ENCODE measurements at regions not wholly inside any gene's neighbourhood (a gene's known extent, or its start where the extent isn't known, plus 50 kb on each side); places are given as distances from the start of the nearest gene placed in this dataset.

DNA sequence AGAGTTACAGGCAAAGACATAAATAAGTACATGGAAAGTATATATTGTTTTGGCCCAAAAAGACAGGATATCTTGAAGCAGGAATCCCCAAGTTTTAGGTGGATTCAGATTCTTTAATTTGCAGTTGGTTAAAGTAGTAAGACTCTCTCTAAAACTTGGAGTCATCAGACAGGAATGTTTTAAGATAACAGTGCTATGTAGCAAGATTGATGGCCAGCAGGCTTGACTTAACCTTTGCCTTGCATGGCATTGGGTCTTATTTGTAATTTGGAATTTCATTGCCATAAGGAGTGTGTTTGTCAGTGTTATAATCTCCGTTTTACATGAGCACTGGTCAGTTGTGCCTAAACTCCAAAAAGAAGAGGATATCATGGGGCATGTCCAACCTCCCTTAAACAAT, 727.6 kb upstream of the CHRM3 start:
- Histone ChIP-seq H3K27me3 (no peaks in the 10 kb centered on the region), H3K36me3 (no peaks in the 10 kb centered on the region), H3K4me1 (no peaks in the 10 kb centered on the region), H3K27ac (no peak overlapping the region), H3K9me3 (no peaks in the 10 kb centered on the region), H3K4me3 (no peak overlapping the region)
- DNase-seq (ENCODE audit: low spot score), result no peak
- TF ChIP-seq, protein P1, sequence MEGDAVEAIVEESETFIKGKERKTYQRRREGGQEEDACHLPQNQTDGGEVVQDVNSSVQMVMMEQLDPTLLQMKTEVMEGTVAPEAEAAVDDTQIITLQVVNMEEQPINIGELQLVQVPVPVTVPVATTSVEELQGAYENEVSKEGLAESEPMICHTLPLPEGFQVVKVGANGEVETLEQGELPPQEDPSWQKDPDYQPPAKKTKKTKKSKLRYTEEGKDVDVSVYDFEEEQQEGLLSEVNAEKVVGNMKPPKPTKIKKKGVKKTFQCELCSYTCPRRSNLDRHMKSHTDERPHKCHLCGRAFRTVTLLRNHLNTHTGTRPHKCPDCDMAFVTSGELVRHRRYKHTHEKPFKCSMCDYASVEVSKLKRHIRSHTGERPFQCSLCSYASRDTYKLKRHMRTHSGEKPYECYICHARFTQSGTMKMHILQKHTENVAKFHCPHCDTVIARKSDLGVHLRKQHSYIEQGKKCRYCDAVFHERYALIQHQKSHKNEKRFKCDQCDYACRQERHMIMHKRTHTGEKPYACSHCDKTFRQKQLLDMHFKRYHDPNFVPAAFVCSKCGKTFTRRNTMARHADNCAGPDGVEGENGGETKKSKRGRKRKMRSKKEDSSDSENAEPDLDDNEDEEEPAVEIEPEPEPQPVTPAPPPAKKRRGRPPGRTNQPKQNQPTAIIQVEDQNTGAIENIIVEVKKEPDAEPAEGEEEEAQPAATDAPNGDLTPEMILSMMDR (IDR thresholded peaks at IDR 0.05), result no peak

- H3K27me3 ChIP-seq, result no peaks in the 10 kb centered on the region
- no peaks in the 10 kb centered on the region for H3K4me1 ChIP-seq
- TF ChIP-seq, protein P1 (IDR thresholded peaks at IDR 0.05), result no peak
- no peaks in the 10 kb centered on the region for H3K36me3 ChIP-seq
- no peak overlapping the region for H3K4me3 ChIP-seq
- H3K27ac ChIP-seq, result no peak overlapping the region
- DNase-seq (ENCODE audit: low spot score), result no peak
- peaks cover 0 to 13% of the 10 kb centered on the region in 2 donors for H3K9me3 ChIP-seq
These were observed 732.6 kb upstream of the CHRM3 start for GRCh38 chr1:238653693-238654321.

DNA sequence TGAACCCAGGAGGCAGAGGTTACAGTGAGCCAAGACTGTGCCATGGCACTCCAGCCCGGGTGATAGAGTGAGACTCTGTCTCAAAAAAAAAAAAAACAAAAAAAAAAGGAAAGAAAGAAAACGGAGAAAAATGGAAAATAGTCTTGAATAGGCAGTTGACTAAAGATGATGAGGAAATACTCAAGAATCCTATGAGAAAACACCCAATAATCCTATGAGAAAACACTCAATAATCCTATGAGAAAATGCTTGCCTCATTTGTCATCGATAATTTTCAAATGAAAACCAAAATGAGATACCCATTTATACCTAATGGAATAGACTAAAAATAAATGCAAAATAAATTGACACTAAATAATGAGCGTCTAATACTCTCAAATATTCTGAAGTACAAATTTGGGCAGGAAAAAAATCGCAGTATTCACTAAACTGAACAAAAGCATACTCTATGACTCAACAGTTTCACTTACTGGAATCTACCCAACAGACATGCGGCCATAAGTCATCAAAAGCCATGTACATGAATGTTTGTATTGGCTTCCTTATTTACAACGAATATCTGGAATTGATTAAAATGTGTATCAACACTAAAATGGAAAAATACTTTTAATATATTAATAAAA, 733.9 kb upstream of the CHRM3 start:
- H3K27ac ChIP-seq, result no peak overlapping the region
- no peaks in the 10 kb centered on the region for H3K36me3 ChIP-seq
- TF ChIP-seq, protein P1 (IDR thresholded peaks at IDR 0.05), result no peak
- no peaks in the 10 kb centered on the region for H3K4me1 ChIP-seq
- H3K9me3 ChIP-seq, result peaks cover 0 to 13% of the 10 kb centered on the region in 2 donors
- H3K27me3 ChIP-seq, result no peaks in the 10 kb centered on the region
- DNase-seq (ENCODE audit: low spot score), result no peak
- H3K4me3 ChIP-seq, result no peak overlapping the region

DNA sequence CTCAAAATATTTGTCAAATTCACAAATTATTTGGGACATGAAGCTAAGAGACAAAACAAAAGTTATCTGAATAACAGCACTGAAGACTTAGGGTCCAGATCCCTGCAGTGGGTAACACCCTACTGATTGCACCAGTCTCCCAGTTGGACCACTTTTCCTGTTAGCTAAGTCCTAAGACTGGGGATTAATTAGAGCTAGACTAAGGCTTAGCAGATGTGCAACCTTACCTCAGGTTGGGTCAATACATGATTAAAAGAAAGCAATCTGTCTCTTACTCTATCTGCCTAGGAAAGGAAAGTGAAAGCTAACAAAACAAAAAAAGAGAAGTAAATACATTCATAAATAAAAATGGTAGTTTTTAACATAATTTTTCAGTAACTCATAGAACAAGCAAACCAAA, 737.2 kb upstream of the CHRM3 start:
- Histone ChIP-seq H3K27me3 (no peaks in the 10 kb centered on the region), H3K4me3 (no peak overlapping the region), H3K4me1 (no peaks in the 10 kb centered on the region), H3K27ac (no peak overlapping the region), H3K9me3 (peaks cover 0 to 13% of the 10 kb centered on the region in 2 donors), H3K36me3 (no peaks in the 10 kb centered on the region)
- TF ChIP-seq, protein P1 (IDR thresholded peaks at IDR 0.05), result no peak
- no peak for DNase-seq (ENCODE audit: low spot score)

- Histone ChIP-seq H3K4me3 (no peak overlapping the region), H3K36me3 (no peaks in the 10 kb centered on the region), H3K27me3 (no peaks in the 10 kb centered on the region), H3K27ac (no peak overlapping the region), H3K9me3 (peaks cover 0 to 13% of the 10 kb centered on the region in 2 donors), H3K4me1 (no peaks in the 10 kb centered on the region)
- TF ChIP-seq, protein P1 (IDR thresholded peaks at IDR 0.05), result no peak
- DNase-seq (ENCODE audit: low spot score), result no peak
These were observed 737.6 kb upstream of the CHRM3 start for GRCh38 chr1:238648751-238649150.

DNA sequence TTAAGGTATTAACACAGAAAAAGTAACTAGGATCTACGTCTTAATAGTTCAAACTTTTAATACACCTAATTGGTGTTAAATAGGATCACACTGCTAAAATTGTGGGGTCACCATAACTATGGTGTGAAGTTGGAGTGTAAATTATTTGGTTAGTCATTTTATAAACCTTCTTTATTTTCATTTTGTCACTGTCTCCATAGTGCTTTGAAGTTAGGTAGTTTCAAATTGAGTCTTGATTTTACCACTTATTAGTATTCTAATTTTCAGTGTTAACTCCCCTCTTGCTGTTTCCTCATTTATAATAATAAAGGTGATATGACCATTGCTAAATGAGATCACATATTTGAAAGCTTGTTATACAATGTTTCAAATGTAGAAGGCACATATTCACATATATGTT, 738.1 kb upstream of the CHRM3 start:
- Histone ChIP-seq H3K9me3 (peaks cover 0 to 13% of the 10 kb centered on the region in 2 donors), H3K27me3 (no peaks in the 10 kb centered on the region), H3K4me1 (no peaks in the 10 kb centered on the region), H3K36me3 (no peaks in the 10 kb centered on the region), H3K27ac (no peak overlapping the region), H3K4me3 (no peak overlapping the region)
- no peak for DNase-seq (ENCODE audit: low spot score)
- TF ChIP-seq, protein P1 (IDR thresholded peaks at IDR 0.05), result no peak
